ENCODE measurements at regions not wholly inside any gene's neighbourhood (a gene's known extent, or its start where the extent isn't known, plus 50 kb on each side); places are given as distances from the start of the nearest gene placed in this dataset.

- Histone ChIP-seq H3K23ac (ENCODE audit: insufficient read length) (no peak overlapping the region), H3K79me1 (ENCODE audit: low read depth, low read length) (no peaks in the 10 kb centered on the region), H2BK120ac (replicated peaks; ENCODE audit: low read depth, low read length) (no peak overlapping the region), H2BK15ac (ENCODE audit: low read length) (no peak overlapping the region), H4K8ac (ENCODE audit: extremely low read depth, insufficient read depth, low read length) (no peak overlapping the region), H2BK12ac (ENCODE audit: low read depth, low read length) (no peak overlapping the region), H4K20me1 (replicated peaks in 1 of 2; ENCODE audit: control insufficient read depth in 1 of 2, insufficient read depth in 2 of 2, low read length in 2 of 2) (no peaks in the 10 kb centered on the region), H2AK5ac (ENCODE audit: low read depth, low read length) (no peak overlapping the region), H4K91ac (replicated peaks; ENCODE audit: insufficient read length, low read length) (no peak overlapping the region), H3K14ac (ENCODE audit: insufficient read length) (no peak overlapping the region), H3K4me3 (ENCODE audit: extremely low read depth in 1 of 4, insufficient read depth in 2 of 4, low read depth in 3 of 4, low read length in 4 of 4) (no peak overlapping the region), H3K4me2 (ENCODE audit: insufficient read depth in 1 of 2, low read depth in 2 of 2, low read length in 2 of 2) (no peak overlapping the region), H3K4ac (replicated peaks; ENCODE audit: insufficient read length, low read depth, low read length) (no peak overlapping the region), H3K18ac (ENCODE audit: extremely low read depth, low read length) (no peak overlapping the region), H3K36me3 (ENCODE audit: control insufficient read depth in 2 of 4, insufficient read depth in 4 of 4, low read length in 3 of 4) (no peaks in the 10 kb centered on the region), H3K79me2 (ENCODE audit: control insufficient read depth in 1 of 2, insufficient read depth in 2 of 2, low read length in 2 of 2) (no peaks in the 10 kb centered on the region), H3K23me2 (ENCODE audit: low read depth, low read length) (no peaks in the 10 kb centered on the region), H2BK20ac (ENCODE audit: low read length) (no peak overlapping the region), H2BK5ac (ENCODE audit: low read depth, low read length) (no peak overlapping the region), H4K5ac (ENCODE audit: insufficient read length, low read depth, low read length) (no peak overlapping the region), H3K56ac (replicated peaks; ENCODE audit: insufficient read length, low read depth, low read length) (no peak overlapping the region), H2AFZ (ENCODE audit: low read length) (no peak overlapping the region), H3K4me1 (replicated peaks in 1 of 4; ENCODE audit: control insufficient read depth in 3 of 4, insufficient read depth in 4 of 4, low read length in 3 of 4) (no peaks in the 10 kb centered on the region), H3K9me3 (ENCODE audit: insufficient read depth in 2 of 2, low read depth in 1 of 2, low read length in 1 of 2) (no peaks in the 10 kb centered on the region), H3K9ac (replicated peaks in 1 of 4; ENCODE audit: extremely low read depth in 1 of 4, low read depth in 3 of 4, low read length in 3 of 4) (no peak overlapping the region), H3K27me3 (replicated peaks in 1 of 4; ENCODE audit: control insufficient read depth in 3 of 4, extremely low read depth in 1 of 4, insufficient read depth in 3 of 4, low read length in 3 of 4) (no peaks in the 10 kb centered on the region), H3K27ac (ENCODE audit: low read depth, low read length) (no peak overlapping the region)
- no peak for FAIRE-seq
- ChIA-PET POLR2A (ENCODE audit: partially characterized antibody) (no interaction called here), CTCF (ENCODE audit: partially characterized antibody) (no interaction called here)
- no peak for DNase-seq (ENCODE audit: low read depth in 1 of 2, low spot score in 2 of 2)
- TF ChIP-seq KDM1A (IDR thresholded peaks at IDR 0.05; ENCODE audit: borderline replicate concordance, low read length) (no peak), FOSL1 (IDR thresholded peaks at IDR 0.05; ENCODE audit: insufficient read depth, low read depth, low read length) (no peak), GTF2F1 (IDR thresholded peaks at IDR 0.05; ENCODE audit: borderline replicate concordance, low read depth, low read length) (no peak), BACH1 (IDR thresholded peaks at IDR 0.05; ENCODE audit: low read length) (no peak), EGR1 (IDR thresholded peaks at IDR 0.05; ENCODE audit: borderline replicate concordance, low read depth, low read length) (no peak), SUZ12 (IDR thresholded peaks at IDR 0.05; ENCODE audit: low read length) (no peak), E2F6 (IDR thresholded peaks at IDR 0.05) (no peak), PHF8 (conservative IDR thresholded peaks at IDR 0.05; ENCODE audit: low read depth, low read length) (no peak), ATF3 (IDR thresholded peaks at IDR 0.05; ENCODE audit: insufficient read depth, low read depth, low read length) (no peak), KDM5A (IDR thresholded peaks at IDR 0.05; ENCODE audit: low read length) (no peak), EP300 (IDR thresholded peaks at IDR 0.05; ENCODE audit: borderline replicate concordance in 1 of 2, low read depth in 2 of 2, low read length in 2 of 2) (no peak), RBBP5 (IDR thresholded peaks at IDR 0.05; ENCODE audit: borderline replicate concordance, low read depth, low read length) (no peak), RFX5 (IDR thresholded peaks at IDR 0.05; ENCODE audit: borderline replicate concordance, low read depth, low read length) (no peak), MAX (IDR thresholded peaks at IDR 0.05) (no peak), NRF1 (IDR thresholded peaks at IDR 0.05; ENCODE audit: low read depth, low read length) (no peak)
Measured at GRCh38 chr5:136510481-136510880, 145.1 kb upstream of the TRPC7 start.

Data from H1 (cell line).